Activated CD4-positive, CD25-positive, alpha-beta regulatory T cell treated with anti-CD3 and anti-CD28 coated beads, Interleukin-2, amount 50 U/mL, for 72 hours (primary cell): ENCODE measurements at regions not wholly inside any gene's neighbourhood (a gene's known extent, or its start where the extent isn't known, plus 50 kb on each side); places are given as distances from the start of the nearest gene placed in this dataset.
A peak's percentile ranks its signal among the peaks of the same experiment; 100 is the strongest.

Experiments used
- DNase-seq: peaks from one replicate; pipeline ENCODE4 v3.0.0; 2021

GRCh38 chr4:17336069-17336468 is 175.8 kb downstream of the QDPR start:
- DNase-seq = no peak

- no peak for DNase-seq
Observed at GRCh38 chr4:17335371-17335770, 176.5 kb downstream of the QDPR start.

- DNase-seq = no peak
Observed at GRCh38 chr4:17332478-17332877, 179.4 kb downstream of the QDPR start.

GRCh38 chr4:17329046-17329445 is 182.8 kb downstream of the QDPR start:
- no peak for DNase-seq

GRCh38 chr4:17328141-17328815 is 183.6 kb downstream of the QDPR start:
- no peak for DNase-seq

GRCh38 chr4:17327591-17327990 is 184.3 kb downstream of the QDPR start:
- no peak for DNase-seq

- no peak for DNase-seq
Observed at GRCh38 chr4:17326756-17327155, 185.1 kb downstream of the QDPR start.

GRCh38 chr4:17325098-17325497 is 186.8 kb downstream of the QDPR start:
- no peak for DNase-seq

GRCh38 chr4:17324386-17324830 is 187.5 kb downstream of the QDPR start:
- DNase-seq = peak; percentile 41

- no peak for DNase-seq
Observed at GRCh38 chr4:17323554-17324385, 188.1 kb downstream of the QDPR start.

GRCh38 chr4:17322514-17322913 is 189.4 kb downstream of the QDPR start:
- no peak for DNase-seq

- DNase-seq = no peak
Observed at GRCh38 chr4:17320046-17320445, 191.8 kb downstream of the QDPR start.

GRCh38 chr4:17317526-17317925 is 194.4 kb downstream of the QDPR start:
- DNase-seq = no peak

GRCh38 chr4:17316566-17316965 is 195.3 kb downstream of the QDPR start:
- no peak for DNase-seq

GRCh38 chr4:17315459-17315858 is 196.4 kb downstream of the QDPR start:
- DNase-seq = no peak

GRCh38 chr4:17313194-17313593 is 198.7 kb downstream of the QDPR start:
- no peak for DNase-seq

- DNase-seq = no peak
Observed at GRCh38 chr4:17310269-17310652, 201.6 kb downstream of the QDPR start.

GRCh38 chr4:17309567-17310268 is 202.2 kb downstream of the QDPR start:
- no peak for DNase-seq

GRCh38 chr4:17301869-17302268 is 210.0 kb downstream of the QDPR start:
- DNase-seq = no peak

GRCh38 chr4:17301266-17301665 is 210.6 kb downstream of the QDPR start:
- DNase-seq = no peak

GRCh38 chr4:17296921-17297890 is 214.7 kb downstream of the QDPR start:
- no peak for DNase-seq

GRCh38 chr4:17293901-17294300 is 218.0 kb downstream of the QDPR start:
- no peak for DNase-seq

- DNase-seq = no peak
Observed at GRCh38 chr4:17288151-17288550, 223.7 kb downstream of the QDPR start.
